Superior temporal gyrus (tissue), 1 donor: ENCODE measurements at regions not wholly inside any gene's neighbourhood (a gene's known extent, or its start where the extent isn't known, plus 50 kb on each side); places are given as distances from the start of the nearest gene placed in this dataset.
"Not testable (repeated sequence)": the region's sequence is repeated elsewhere in the genome, so short reads cannot be mapped to it uniquely, and the experiment has no call there.

Source experiments
- DNase-seq: peaks from one replicate; pipeline ENCODE4 v3.0.0-alpha.2; 2016; ENCODE audit errors: extremely low spot score

- DNase-seq = not testable (repeated sequence)
Measured at GRCh38 chr4:123026015-123026414, 103.6 kb upstream of the NUDT6 start.

GRCh38 chr4:123031664-123032063 lies 109.3 kb upstream of the NUDT6 start:
- DNase-seq = no peak

- DNase-seq = no peak
Measured at GRCh38 chr4:123034023-123034422, 111.6 kb upstream of the NUDT6 start.

- DNase-seq = no peak
Measured at GRCh38 chr4:123035239-123035638, 112.8 kb upstream of the NUDT6 start.

- no peak for DNase-seq
Measured at GRCh38 chr4:123037804-123038203, 115.4 kb upstream of the NUDT6 start.

- no peak for DNase-seq
Measured at GRCh38 chr4:123042095-123042494, 119.7 kb upstream of the NUDT6 start.

GRCh38 chr4:123043013-123043412 lies 120.6 kb upstream of the NUDT6 start:
- no peak for DNase-seq

GRCh38 chr4:123043793-123044425 lies 121.5 kb upstream of the NUDT6 start:
- no peak for DNase-seq

GRCh38 chr4:123046096-123046495 lies 123.7 kb upstream of the NUDT6 start:
- no peak for DNase-seq

GRCh38 chr4:123050018-123050417 lies 127.6 kb upstream of the NUDT6 start:
- DNase-seq = no peak

GRCh38 chr4:123052007-123052406 lies 129.6 kb upstream of the NUDT6 start:
- DNase-seq = no peak

GRCh38 chr4:123055943-123056342 lies 133.5 kb upstream of the NUDT6 start:
- DNase-seq = no peak

- DNase-seq = no peak
Measured at GRCh38 chr4:123060039-123060770, 137.8 kb upstream of the NUDT6 start.

GRCh38 chr4:123064390-123064789 lies 142.0 kb upstream of the NUDT6 start:
- no peak for DNase-seq

- DNase-seq = no peak
Measured at GRCh38 chr4:123068081-123068480, 145.7 kb upstream of the NUDT6 start.

GRCh38 chr4:123072060-123072459 lies 149.7 kb upstream of the NUDT6 start:
- no peak for DNase-seq

- no peak for DNase-seq
Measured at GRCh38 chr4:123073650-123074049, 151.3 kb upstream of the NUDT6 start.

GRCh38 chr4:123077330-123077729 lies 154.9 kb upstream of the NUDT6 start:
- DNase-seq = no peak

GRCh38 chr4:123081971-123082370 lies 159.6 kb upstream of the NUDT6 start:
- DNase-seq = no peak

GRCh38 chr4:123083646-123084045 lies 161.2 kb upstream of the NUDT6 start:
- no peak for DNase-seq

GRCh38 chr4:123088501-123088900 lies 166.1 kb upstream of the NUDT6 start:
- no peak for DNase-seq

- no peak for DNase-seq
Measured at GRCh38 chr4:123090886-123091285, 168.5 kb upstream of the NUDT6 start.

- DNase-seq = no peak
Measured at GRCh38 chr4:123092586-123092985, 170.2 kb upstream of the NUDT6 start.

- DNase-seq = no peak
Measured at GRCh38 chr4:123093236-123093635, 170.8 kb upstream of the NUDT6 start.
